DND-41 (cell line): ENCODE measurements at regions not wholly inside any gene's neighbourhood (a gene's known extent, or its start where the extent isn't known, plus 50 kb on each side); places are given as distances from the start of the nearest gene placed in this dataset.

Experiments
- CTCF ChIP-seq: IDR thresholded peaks from 2 replicates; pipeline ENCODE4 v1.5.1; 2012; ENCODE audit warnings: borderline replicate concordance, low read length, moderate library complexity, mild to moderate bottlenecking; ENCODE audit not compliant: poor library complexity, severe bottlenecking; ENCODE audit errors: extremely low read depth
- EZH2 ChIP-seq: IDR thresholded peaks from 3 replicates; pipeline ENCODE4 v1.6.1; 2012; ENCODE audit warnings: borderline replicate concordance, low read depth, mild to moderate bottlenecking, moderate library complexity, low read length, inconsistent platforms; ENCODE audit not compliant: severe bottlenecking

- no peak for TF ChIP-seq CTCF
- TF ChIP-seq EZH2, result no peak
Observed at GRCh38 chr2:146226077-146226476, 1618.8 kb upstream of the ACVR2A start.
